Suprapubic skin (tissue), 3 donors: ENCODE measurements at regions not wholly inside any gene's neighbourhood (a gene's known extent, or its start where the extent isn't known, plus 50 kb on each side); places are given as distances from the start of the nearest gene placed in this dataset.

Experiments used
- CTCF ChIP-seq, 2 donors: fragments of 200-600 bp in 1 of 2; fragments of 450-650 bp in 1 of 2; sonication (generic) in 1 of 2; IDR thresholded peaks; one replicate each; pipeline ENCODE4 v1.5.1; 2016 to 2019; ENCODE audit warnings: antibody characterized with exemption in 2 of 2, mild to moderate bottlenecking in 1 of 2, moderate library complexity in 1 of 2
- POLR2A ChIP-seq, 2 donors: fragments of 450-650 bp; IDR thresholded peaks; one replicate each; pipeline ENCODE4 v1.6.1; 2017; ENCODE audit warnings: antibody characterized with exemption in 2 of 2, mild to moderate bottlenecking in 2 of 2, moderate library complexity in 2 of 2

- TF ChIP-seq POLR2A (IDR thresholded peaks at IDR 0.05): no peak
- TF ChIP-seq CTCF (IDR thresholded peaks at IDR 0.05): no peak
These were observed 218.7 kb downstream of the INSC start for GRCh38 chr11:15333407-15333806.
